H7 (cell line): ENCODE measurements at regions not wholly inside any gene's neighbourhood (a gene's known extent, or its start where the extent isn't known, plus 50 kb on each side); places are given as distances from the start of the nearest gene placed in this dataset.
"Not testable (repeated sequence)": the region's sequence is repeated elsewhere in the genome, so short reads cannot be mapped to it uniquely, and the experiment has no call there.

Experiments
- DNase-seq: peaks from one replicate; pipeline ENCODE4 v3.0.0; 2012
- H3K27me3 ChIP-seq: 2 replicates; pipeline ENCODE4 v1.6.0; 2011; ENCODE audit warnings: mild to moderate bottlenecking, low read length; ENCODE audit not compliant: control insufficient read depth, insufficient read depth
- H3K36me3 ChIP-seq: replicated peaks from 2 replicates; pipeline ENCODE4 v1.5.1; 2011; ENCODE audit warnings: low read length; ENCODE audit not compliant: control insufficient read depth, insufficient read depth
- H3K4me3 ChIP-seq: 2 replicates; pipeline ENCODE4 v1.5.1; 2011; ENCODE audit warnings: low read depth, mild to moderate bottlenecking, control low read depth, low read length, moderate library complexity; ENCODE audit not compliant: insufficient read depth

DNA sequence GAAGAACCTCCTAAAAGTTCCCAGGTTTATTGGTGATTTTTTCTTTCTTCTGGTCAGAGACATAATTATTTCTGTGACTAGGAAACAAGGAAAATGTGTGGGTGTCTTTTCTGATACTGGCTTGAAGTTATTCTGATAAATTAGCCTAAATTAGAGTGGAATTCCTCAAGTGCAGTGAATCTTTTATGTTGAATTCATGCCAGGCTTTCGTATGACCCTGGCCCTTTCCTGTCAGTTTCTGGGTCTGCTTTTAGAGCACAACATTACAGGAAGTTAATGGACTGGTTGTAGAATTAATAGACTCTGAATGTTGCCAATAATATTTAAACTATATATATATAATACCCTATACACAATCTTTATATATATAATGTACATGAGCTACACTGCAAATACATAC lies 230.6 kb upstream of the KIAA1217 start:
- no peak for DNase-seq
- H3K27me3 ChIP-seq = no peaks in the 10 kb centered on the region
- no peak overlapping the region for H3K4me3 ChIP-seq
- no peaks in the 10 kb centered on the region for H3K36me3 ChIP-seq

DNA sequence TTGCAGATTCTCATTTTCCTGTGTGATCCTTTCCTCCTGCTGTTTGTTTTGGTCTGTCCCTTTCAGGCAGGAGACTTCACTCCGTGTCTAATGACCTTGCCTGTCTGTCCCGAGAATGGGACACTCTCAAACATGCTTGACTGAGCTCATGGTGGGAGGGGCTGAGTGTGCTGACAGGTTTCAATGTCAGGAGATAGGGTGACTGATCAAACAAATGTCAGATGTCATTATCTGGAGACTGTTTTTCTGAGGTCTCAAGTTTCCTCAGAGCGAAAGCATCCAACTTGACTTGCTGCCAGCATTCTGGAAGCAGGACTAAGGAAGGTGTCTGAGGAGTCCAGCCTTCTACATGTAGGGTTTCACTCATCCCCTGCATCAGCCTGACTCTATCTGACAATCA lies 228.8 kb upstream of the KIAA1217 start:
- DNase-seq = no peak
- no peak overlapping the region for H3K4me3 ChIP-seq
- no peaks in the 10 kb centered on the region for H3K36me3 ChIP-seq
- H3K27me3 ChIP-seq = no peaks in the 10 kb centered on the region

DNA sequence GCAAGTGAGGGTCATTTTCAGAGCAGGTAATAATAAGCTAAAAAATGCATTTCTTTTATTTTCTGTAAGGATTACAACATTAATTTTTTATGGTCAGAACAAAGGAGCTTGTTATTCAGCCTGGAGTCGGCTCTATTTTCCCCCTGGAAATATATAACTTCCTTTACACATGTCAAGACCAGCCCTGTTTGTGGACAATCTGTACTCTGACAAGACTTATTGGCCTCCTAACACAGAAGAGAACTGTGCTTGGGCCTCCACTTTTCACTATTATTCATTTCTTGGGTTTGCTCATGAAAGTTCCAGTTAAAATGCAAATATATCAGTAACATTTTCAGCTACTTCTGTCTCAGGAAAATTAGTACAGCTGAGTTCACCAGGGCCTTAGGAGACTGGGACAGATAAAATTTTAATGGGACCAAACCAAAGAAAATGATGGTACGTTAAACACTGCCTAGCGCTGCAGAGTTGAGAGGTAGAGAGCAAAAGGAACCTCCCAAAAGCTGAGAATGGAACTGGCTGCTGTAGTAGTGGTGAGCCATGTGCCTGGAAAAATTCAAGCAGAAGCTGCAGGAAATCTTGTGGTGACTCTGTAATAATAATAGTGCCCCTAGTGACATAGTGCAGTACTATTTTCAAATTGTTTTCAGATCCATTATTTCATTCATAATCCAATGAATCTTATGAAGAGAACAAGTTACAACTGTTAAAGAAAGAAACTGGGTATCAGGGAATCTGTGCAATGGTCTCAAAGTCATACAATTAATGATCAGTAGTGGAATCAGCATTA lies 227.2 kb upstream of the KIAA1217 start:
- DNase-seq = peak; percentile 11
- no peak overlapping the region for H3K4me3 ChIP-seq
- no peaks in the 10 kb centered on the region for H3K27me3 ChIP-seq
- no peaks in the 10 kb centered on the region for H3K36me3 ChIP-seq

DNA sequence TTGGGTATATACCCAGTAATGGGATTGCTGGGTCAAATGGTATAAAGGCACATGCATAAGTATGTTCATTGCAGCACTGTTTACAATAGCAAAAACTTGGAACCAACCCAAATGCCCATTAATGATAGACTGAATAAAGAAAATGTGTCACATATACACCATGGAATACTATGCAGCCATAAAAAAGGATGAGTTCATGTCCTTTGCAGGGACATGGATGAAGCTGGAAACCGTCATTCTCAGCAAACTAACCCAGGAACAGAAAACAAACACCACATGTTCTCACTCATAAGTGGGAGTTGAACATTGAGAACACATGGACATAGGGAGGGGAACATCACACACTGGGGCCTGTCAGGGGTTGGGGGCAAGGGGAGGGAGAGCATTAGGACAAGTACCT lies 224.5 kb upstream of the KIAA1217 start:
- not testable (repeated sequence) for H3K36me3 ChIP-seq, DNase-seq, H3K4me3 ChIP-seq, H3K27me3 ChIP-seq

DNA sequence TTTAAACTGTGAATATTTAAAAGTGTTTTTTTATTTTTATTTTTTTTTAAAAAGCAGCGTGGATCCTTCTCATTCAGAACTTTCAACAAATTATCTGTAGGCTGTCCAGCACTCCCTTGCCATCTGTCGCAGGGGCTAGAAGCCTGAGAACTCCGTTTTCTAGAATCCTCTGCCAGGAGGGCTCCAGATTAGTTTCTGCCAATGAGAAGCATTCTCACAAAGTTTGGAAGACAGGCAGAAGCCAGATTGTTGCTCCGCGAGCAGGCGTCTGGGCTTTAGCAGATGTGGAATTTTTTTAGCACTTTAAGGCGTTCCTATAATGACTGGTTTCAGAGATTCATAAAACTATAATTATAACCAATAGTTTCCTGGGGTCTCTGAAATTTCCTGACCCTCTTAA lies 220.9 kb upstream of the KIAA1217 start:
- Histone ChIP-seq H3K36me3 (no peaks in the 10 kb centered on the region), H3K27me3 (no peaks in the 10 kb centered on the region), H3K4me3 (no peak overlapping the region)
- DNase-seq = no peak

DNA sequence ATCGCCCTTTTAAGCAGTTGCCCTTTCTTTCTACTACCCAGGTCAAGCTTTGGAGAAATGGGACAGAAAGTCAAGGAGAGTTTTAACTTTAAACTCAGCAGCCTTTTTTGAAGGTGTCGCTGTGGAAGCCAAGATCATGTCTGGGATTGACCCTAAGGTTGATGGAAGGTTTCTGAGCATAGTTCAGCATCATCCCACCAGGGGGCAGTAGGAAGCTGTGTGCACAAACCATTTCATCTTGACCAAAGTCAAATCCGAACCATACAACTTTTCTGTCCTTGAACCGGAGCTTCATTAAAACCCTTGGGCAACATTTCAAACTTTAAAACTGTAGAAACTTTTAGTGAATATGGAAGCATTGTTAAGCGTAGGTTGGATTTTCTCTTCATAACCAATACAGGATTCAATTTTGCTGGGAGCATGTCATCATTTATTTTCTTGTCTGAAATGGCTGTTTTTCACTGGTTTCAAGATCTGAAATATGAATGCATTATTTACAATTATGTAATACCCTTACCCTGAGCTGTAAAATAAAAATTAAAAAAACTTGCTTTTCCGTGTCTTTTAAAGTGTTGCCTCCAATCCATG lies 214.4 kb upstream of the KIAA1217 start:
- Histone ChIP-seq H3K4me3 (no peak overlapping the region), H3K27me3 (no peaks in the 10 kb centered on the region), H3K36me3 (no peaks in the 10 kb centered on the region)
- peak; percentile 46 for DNase-seq

DNA sequence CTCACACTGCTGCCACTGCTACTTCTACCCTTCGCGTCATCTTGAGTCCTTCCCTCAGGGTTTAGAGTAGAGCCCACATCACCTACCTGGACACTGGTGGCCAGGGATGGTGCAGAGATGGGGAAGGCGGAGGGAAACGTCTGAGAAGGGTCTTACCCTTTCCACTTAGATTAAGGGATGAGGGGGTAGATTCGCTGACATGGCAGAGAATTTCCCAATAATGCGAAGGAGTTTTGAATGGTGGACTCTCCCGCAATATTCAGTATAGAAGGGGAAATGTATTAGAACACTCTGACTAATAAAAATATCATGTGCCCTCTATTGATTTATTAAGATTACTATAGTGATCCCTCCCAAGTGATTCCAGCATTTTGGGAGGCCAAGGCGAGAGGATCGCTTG lies 209.5 kb upstream of the KIAA1217 start:
- Histone ChIP-seq H3K36me3 (no peaks in the 10 kb centered on the region), H3K27me3 (no peaks in the 10 kb centered on the region), H3K4me3 (no peak overlapping the region)
- no peak for DNase-seq

DNA sequence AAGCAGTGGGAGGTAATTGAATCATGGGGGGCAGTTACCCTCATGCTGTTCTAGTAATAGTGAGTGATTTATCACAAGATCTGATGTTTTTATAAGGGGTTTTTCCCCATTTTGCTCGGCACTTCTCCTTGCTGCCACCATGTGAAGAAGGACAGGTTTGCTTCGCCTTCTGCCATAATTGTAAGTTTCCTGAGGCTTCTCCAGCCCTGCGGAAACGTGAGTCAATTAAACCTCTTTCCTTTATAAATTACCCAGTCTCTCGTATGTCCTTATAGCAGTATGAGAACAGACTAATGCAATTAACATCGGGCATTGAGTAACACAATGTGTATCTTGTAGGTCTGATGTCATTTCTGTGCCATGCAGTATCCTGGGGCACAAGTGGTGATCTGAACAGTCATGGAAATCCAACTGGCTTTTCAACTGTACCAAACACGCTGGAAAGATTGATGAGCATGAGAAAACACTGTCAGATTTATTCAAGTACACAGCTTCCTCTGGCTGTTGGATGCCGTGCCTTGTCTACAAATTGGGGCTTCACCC lies 208.6 kb upstream of the KIAA1217 start:
- Histone ChIP-seq H3K4me3 (no peak overlapping the region), H3K27me3 (no peaks in the 10 kb centered on the region), H3K36me3 (no peaks in the 10 kb centered on the region)
- DNase-seq = no peak

DNA sequence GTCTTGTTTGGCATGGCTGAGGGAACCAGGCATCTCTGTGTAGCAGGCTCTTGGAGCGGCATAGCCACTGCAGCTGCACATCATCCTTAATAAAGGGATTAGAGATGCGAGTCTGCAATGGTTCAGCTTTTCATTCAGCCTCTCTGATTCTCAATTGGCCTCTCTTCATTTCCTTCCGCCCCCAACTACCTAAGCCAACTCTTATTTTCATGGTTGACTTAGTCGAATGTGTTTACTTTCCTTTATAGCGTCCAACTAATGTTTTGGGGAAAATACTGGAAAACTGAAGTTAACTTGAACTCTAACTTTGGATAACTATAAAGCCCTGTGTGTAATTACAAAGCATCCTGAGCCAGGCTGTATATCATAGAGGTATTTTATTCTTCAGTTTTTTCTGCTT lies 202.2 kb upstream of the KIAA1217 start:
- DNase-seq = no peak
- H3K4me3 ChIP-seq = no peak overlapping the region
- H3K27me3 ChIP-seq = no peaks in the 10 kb centered on the region
- H3K36me3 ChIP-seq = no peaks in the 10 kb centered on the region

DNA sequence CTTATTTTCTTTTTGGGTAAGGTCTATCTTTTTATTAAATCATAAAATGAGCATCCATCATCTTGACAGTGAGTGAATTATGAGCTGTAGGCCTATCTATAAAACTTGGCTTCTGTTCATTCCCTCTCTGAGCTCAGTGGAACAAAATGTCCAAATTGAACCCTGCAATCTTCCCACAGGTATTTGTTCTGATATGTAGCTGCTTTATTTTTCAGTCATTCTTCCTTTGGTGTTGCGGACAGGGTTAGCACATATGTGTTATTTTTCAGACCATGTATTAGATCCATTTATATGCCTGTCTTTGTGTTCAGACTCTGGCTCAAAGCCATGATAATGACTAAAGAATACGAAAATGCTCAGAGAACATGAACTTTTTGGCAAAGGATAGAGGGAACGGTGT lies 201.6 kb upstream of the KIAA1217 start:
- no peaks in the 10 kb centered on the region for H3K27me3 ChIP-seq
- DNase-seq = no peak

DNA sequence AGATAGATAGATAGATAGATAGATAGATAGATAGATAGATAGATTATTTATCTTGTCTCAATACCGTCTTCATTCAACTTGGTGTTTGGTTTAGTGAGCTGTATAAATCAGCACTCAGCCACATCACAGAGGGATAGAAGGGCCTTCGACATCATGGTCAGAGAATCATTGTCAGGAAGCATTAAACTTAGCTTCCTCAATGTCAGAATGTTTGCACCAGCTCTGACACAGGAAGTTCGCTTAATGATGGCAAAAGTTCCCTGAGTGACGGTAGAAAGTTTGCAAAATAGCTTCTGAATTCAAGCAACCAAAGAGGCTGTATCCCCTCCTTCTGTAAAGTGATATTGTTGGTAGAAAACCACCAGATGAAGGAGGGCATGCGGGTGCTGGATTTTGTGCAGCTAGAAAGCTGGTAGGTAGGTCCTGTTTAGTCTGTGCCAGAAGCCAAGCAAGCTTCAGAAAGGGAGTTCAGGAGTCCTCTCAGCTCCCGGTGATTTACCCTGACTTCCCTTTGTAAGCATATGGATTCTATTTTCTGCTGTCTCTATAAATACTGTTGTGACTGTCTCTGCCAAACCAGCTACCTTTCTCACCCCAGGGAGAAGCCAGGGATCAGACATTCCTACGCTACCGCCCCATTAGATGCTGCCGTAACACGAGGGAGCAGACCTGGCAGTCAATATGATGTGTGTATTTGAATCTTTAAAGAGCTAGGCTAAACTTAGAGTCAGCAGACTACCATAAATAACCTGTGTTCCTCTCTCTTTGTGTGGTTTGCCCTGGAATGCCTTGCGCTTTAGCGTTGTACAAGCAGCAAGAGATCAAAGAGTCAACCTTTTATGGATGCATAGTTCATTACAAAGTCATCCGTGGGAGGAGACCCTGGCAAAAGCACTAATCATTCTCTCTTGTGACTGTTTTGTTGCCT lies 200.5 kb upstream of the KIAA1217 start:
- DNase-seq = no peak
- Histone ChIP-seq H3K4me3 (no peak overlapping the region), H3K27me3 (no peaks in the 10 kb centered on the region)

More for the DNA sequence above, 201.6 kb upstream of the KIAA1217 start:
- no peaks in the 10 kb centered on the region for H3K36me3 ChIP-seq
- no peak overlapping the region for H3K4me3 ChIP-seq

DNA sequence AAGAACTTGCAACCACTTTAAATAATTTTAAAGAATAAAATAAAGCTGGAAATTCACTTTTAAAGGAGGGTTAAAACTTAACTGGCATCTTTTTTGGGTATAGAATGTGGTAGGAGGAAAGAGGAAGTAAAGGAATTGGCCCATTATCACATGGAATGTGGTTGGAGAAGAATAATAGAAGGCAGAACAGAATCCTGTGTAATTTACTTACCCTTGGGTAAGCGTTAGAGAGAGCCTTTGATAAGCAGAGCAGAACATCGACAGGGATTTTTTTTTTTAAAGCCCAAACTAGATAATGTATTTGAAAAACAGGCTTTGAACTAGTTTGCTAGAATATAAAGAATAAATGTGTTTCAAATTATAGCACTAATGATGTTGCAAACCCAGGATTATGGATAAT lies 199.8 kb upstream of the KIAA1217 start:
- DNase-seq = no peak
- Histone ChIP-seq H3K27me3 (no peaks in the 10 kb centered on the region), H3K4me3 (no peak overlapping the region), H3K36me3 (no peaks in the 10 kb centered on the region)

More for the DNA sequence above, 200.5 kb upstream of the KIAA1217 start:
- H3K36me3 ChIP-seq = no peaks in the 10 kb centered on the region

DNA sequence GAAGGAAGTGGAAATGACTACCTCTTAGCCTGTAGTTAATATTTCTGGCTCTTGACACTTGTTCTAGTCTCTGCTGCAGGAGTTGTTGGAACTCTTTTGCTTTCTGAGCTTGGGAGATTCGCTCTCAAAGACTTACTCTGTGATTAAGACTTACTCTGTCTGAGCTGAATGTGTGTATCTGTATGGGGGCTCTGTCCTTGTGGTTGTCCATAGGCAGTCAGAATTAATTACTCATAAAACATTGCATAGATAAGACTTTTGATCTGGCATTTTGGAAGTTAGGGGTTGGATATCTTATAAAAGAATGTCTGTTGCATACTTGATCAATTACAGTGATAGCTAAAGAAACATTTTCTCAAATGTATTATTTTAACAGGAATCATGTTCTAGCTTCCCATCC lies 199.2 kb upstream of the KIAA1217 start:
- H3K27me3 ChIP-seq = no peaks in the 10 kb centered on the region
- H3K4me3 ChIP-seq = no peak overlapping the region
- no peak for DNase-seq
- H3K36me3 ChIP-seq = no peaks in the 10 kb centered on the region

DNA sequence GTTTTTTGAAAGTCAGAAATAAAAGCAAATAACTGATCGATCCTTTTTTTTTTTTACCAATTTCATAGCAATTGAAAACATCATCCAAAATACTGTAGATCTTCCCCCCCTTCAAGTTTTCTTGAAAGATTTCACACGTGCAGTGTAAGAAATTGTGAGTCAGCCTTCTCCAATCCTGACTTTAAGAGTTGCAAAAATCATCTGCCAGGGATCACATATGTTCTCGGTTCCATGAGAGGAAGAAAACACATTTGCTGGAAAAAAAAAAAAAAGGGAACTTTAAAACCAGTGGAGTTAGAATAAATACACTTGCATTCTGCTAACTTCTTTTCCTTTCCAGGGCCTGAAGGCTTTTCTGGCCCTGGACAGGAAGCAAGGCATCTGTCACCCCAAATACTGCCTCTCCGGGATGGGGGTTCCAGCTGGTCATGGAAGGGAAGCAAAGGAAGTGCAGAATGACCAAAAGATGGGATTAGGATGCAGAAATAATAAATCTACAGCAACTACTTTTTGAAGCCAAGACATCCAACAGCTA lies 198.4 kb upstream of the KIAA1217 start:
- Histone ChIP-seq H3K36me3 (no peaks in the 10 kb centered on the region), H3K27me3 (no peaks in the 10 kb centered on the region), H3K4me3 (no peak overlapping the region)
- no peak for DNase-seq
